A673 (cell line): ENCODE measurements at regions not wholly inside any gene's neighbourhood (a gene's known extent, or its start where the extent isn't known, plus 50 kb on each side); places are given as distances from the start of the nearest gene placed in this dataset.
A peak's percentile ranks its signal among the peaks of the same experiment; 100 is the strongest.
"Not testable (repeated sequence)": the region's sequence is repeated elsewhere in the genome, so short reads cannot be mapped to it uniquely, and the experiment has no call there.

Experiments
- BruUV-seq: library from RNA; stranded (reverse); fragments of 400-500 nt; replicated peaks from 2 replicates; lab custom pipeline; 2021; lab: Mats Ljungman, UMichigan
- CTCF ChIA-PET: fragments of 300-600 bp; sonication (Branson Sonifier 250); formaldehyde crosslinking; loops from one replicate; lab custom pipeline; 2022; ENCODE audit warnings: antibody characterized with exemption; lab: Charles Lee
- POLR2A ChIA-PET: fragments of 300-600 bp; sonication (Branson Sonifier 250); formaldehyde crosslinking; loops from one replicate; lab custom pipeline; 2022; ENCODE audit warnings: antibody characterized with exemption; ENCODE audit not compliant: low non-redundant PET; lab: Charles Lee
- DNase-seq: peaks from one replicate; pipeline ENCODE4 v3.0.0-alpha.2; 2015; ENCODE audit warnings: low spot score
- H3K27ac ChIP-seq: fragments of 200-600 bp; sonication (generic); 2 replicates; pipeline ENCODE4 v1.5.1; 2016; ENCODE audit warnings: mixed run types, low read depth, mild to moderate bottlenecking, mixed read lengths, antibody characterized with exemption, low read length; ENCODE audit not compliant: poor library complexity, severe bottlenecking
- H3K27me3 ChIP-seq: fragments of 200-600 bp; sonication (generic); replicated peaks from 2 replicates; pipeline ENCODE4 v1.6.1; 2017; ENCODE audit warnings: mixed run types, low read depth, mild to moderate bottlenecking, mixed read lengths, antibody characterized with exemption, low read length; ENCODE audit not compliant: insufficient read depth, poor library complexity
- H3K36me3 ChIP-seq: fragments of 200-600 bp; sonication (generic); 2 replicates; pipeline ENCODE4 v1.6.1; 2016; ENCODE audit warnings: mixed run types, mild to moderate bottlenecking, mixed read lengths, antibody characterized with exemption, low read length; ENCODE audit not compliant: insufficient read depth, poor library complexity, severe bottlenecking
- H3K4me1 ChIP-seq: fragments of 200-600 bp; sonication (generic); 2 replicates; pipeline ENCODE4 v1.6.1; 2017; ENCODE audit warnings: mixed run types, mild to moderate bottlenecking, mixed read lengths, antibody characterized with exemption, low read length; ENCODE audit not compliant: insufficient read depth, poor library complexity, severe bottlenecking
- H3K4me3 ChIP-seq: fragments of 200-600 bp; sonication (generic); 2 replicates; pipeline ENCODE4 v1.5.1; 2016; ENCODE audit warnings: low read depth, mixed run types, mild to moderate bottlenecking, mixed read lengths, low read length; ENCODE audit not compliant: poor library complexity, severe bottlenecking
- H3K9me3 ChIP-seq: fragments of 200-600 bp; sonication (generic); 2 replicates; pipeline ENCODE4 v1.6.1; 2016; ENCODE audit warnings: mixed run types, low read depth, mild to moderate bottlenecking, mixed read lengths, antibody characterized with exemption, low read length; ENCODE audit not compliant: poor library complexity, severe bottlenecking
- CTCF ChIP-seq: fragments of 300-800, 200-600 bp; sonication (generic); conservative IDR thresholded peaks from 2 replicates; pipeline ENCODE4 v1.5.1; 2017; ENCODE audit warnings: low read depth, mild to moderate bottlenecking, antibody characterized with exemption, low read length, moderate library complexity, mixed read lengths
- EZH2 ChIP-seq: fragments of 200-600 bp; sonication (generic); IDR thresholded peaks from 2 replicates; pipeline ENCODE4 v1.6.1; 2017; ENCODE audit warnings: borderline replicate concordance, low read depth, mild to moderate bottlenecking, mixed read lengths, antibody characterized with exemption, low read length; ENCODE audit not compliant: poor library complexity, severe bottlenecking
- intact Hi-C: fragments of 100-400 bp; cut with micrococcal nuclease; formaldehyde crosslinking; loops from one replicate; pipeline ENCODE4 v1.10.0; 2022; ENCODE audit not compliant: unreplicated experiment

- Histone ChIP-seq H3K27ac (no peak overlapping the region), H3K4me3 (no peak overlapping the region), H3K9me3 (no peaks in the 10 kb centered on the region), H3K36me3 (no peaks in the 10 kb centered on the region), H3K27me3 (peaks cover 12% of the 10 kb centered on the region), H3K4me1 (no peaks in the 10 kb centered on the region)
- ChIA-PET CTCF (no interaction called here), POLR2A (no interaction called here)
- TF ChIP-seq CTCF, result no peak
- TF ChIP-seq EZH2, result no peak
- no TSS peak for BruUV-seq
- DNase-seq, result no peak
- intact Hi-C loops, result no loop called here
These were observed 131.9 kb upstream of the LPCAT1 start for GRCh38 chr5:1655496-1656270.

DNA sequence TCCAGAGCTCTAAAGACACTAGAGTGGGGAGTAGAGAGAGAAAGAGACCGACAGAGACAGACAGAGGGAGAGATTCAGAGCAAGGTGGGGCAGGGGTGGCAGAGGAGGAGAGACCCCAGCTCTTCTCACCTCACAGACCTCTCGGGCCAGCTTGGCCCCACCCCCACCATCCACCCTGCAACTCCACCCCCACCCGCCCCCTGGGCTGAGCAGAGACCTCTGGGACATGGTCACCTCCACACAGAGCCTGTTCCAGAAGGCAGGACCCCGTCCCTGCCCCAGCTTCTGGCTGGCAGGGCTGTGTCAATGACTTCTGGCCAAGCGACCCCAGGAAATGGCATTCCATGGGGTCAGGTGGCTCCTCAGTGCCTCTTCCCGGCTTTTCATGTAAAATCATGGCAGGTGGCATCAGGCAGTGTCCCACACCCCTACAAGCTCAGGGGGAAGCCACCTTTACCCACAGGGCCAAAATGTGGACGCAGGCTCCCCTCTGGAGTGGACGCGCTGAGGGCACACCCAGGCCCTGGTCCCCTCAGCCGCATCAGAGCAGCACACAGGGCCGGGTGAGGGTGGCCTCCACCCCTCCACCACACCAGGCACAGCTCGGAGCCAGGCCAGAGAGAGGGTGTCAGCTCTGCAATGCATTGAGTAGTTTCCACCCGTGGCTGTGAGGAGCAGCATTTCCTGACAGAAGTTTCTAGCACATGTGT lies 131.2 kb upstream of the LPCAT1 start:
- H3K4me3 ChIP-seq, result no peak overlapping the region
- H3K4me1 ChIP-seq, result no peaks in the 10 kb centered on the region
- POLR2A ChIA-PET, result no interaction called here
- H3K27me3 ChIP-seq, result peaks cover 18% of the 10 kb centered on the region
- no TSS peak for BruUV-seq
- H3K36me3 ChIP-seq, result no peaks in the 10 kb centered on the region
- DNase-seq, result no peak
- intact Hi-C loops, result no loop called here
- CTCF ChIA-PET, result interaction anchor here (0.7 kb wide), 1 partner anchor 168 kb away, joined by 3 read pairs; no protein-coding TSS in a partner anchor
- no peak for TF ChIP-seq EZH2
- no peak overlapping the region for H3K27ac ChIP-seq
- H3K9me3 ChIP-seq, result no peaks in the 10 kb centered on the region

DNA sequence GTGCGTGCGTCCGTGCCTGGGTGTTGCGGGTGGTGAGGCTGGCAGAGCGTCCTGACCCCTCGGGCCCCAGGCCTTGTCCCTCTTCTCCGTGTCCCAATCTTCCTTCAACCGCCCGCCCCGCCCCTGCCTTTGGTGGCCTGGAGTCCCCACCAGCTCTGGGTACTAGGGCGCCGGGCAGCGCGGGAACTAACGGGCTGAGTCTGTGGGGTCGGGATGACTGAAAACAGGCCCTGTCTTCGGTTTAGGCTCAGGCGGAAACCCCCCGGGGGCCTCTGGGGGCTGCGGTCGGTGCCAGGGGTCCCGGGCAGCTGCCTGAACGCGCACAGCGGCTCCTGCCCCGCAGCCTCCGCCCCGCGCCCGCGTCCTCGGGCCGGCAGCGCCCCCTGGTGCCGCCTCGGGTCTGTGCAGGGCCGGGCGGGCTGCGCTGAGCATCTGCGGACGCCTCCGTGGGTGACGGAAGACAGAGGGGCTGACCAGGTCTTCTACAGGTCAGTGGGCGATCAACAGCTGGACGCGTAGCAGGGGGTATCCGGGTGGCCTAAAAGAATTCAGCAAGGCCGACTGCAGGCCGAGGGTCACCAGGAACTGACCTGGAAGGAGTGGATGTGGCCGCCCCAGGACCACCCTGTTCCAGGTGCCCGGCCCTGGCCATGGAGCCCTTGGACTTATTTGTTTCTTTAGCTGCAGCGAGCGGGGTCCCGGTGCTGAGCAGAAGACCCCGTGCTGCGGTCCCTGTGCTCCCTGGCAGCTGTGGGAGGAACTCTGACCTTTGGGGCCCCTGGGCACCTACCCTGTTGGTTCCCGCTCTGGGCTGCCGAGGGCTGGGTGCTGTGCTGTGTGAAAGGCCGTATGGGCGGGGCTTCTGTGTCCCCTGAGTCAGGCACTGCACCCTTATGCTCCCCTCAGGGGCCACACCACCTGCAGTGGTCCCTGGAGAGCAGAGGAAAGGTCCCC lies 130.2 kb upstream of the LPCAT1 start:
- BruUV-seq, H3K27ac ChIP-seq, DNase-seq, H3K9me3 ChIP-seq, POLR2A ChIA-PET, intact Hi-C loops, H3K36me3 ChIP-seq, H3K4me1 ChIP-seq: not testable (repeated sequence)
- TF ChIP-seq CTCF, result peak; percentile 41; the same call in 1 of the 2 replicates
- Histone ChIP-seq H3K4me3 (peak overlapping the region; percentile 25), H3K27me3 (peaks cover 22% of the 10 kb centered on the region)
- CTCF ChIA-PET, result interaction anchor here (0.6 to 1.0 kb wide), 2 partner anchors 9 to 20 kb away, joined by 3 read pairs; no protein-coding TSS in a partner anchor
